NCI-H1092 treated with DMSO at 0.1 percent for 48 hours (cell line): ENCODE measurements at regions not wholly inside any gene's neighbourhood (a gene's known extent, or its start where the extent isn't known, plus 50 kb on each side); places are given as distances from the start of the nearest gene placed in this dataset.
A peak's percentile ranks its signal among the peaks of the same experiment; 100 is the strongest.

Source experiments
- DNase-seq: peaks from one replicate; lab custom pipeline; 2025; lab: John Stamatoyannopoulos, UW

DNA sequence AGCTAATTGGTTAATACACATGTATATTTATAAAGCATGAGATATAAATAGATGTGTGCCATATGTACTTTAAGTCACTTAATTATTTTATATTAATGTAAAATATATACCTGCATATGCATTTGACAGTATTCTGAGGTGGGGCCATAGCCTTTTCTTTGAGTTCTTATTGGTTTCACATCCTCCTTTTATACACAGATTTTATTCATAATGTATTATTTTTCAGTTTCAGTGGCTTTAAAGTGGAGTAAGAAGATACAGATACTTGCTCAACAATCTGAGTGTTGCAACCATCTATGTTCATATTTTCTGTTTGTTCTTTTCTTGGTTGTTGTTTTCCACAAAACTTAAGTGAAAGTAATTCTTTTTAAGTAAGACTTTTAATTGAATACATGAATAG lies 436.5 kb downstream of the RND3 start:
- DNase-seq: no peak

DNA sequence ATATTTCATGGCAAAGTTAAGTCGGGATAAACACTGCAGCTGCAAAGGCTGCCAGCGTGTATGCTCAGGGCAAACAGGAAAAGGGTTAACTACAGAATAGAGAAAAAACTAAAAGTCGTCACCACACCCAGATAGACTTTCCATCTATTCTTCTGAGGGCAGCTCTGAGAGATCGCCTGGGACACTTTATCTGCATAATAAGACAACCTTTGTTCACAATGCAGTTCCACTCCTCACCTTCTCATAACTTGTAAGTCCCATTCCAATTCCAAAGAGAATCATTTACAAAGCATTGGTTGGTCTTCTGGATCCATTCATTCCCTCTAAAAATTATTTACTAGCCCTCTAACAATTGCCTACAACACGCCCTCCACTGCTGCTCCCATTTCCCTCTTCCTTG lies 437.4 kb downstream of the RND3 start:
- DNase-seq: no peak

DNA sequence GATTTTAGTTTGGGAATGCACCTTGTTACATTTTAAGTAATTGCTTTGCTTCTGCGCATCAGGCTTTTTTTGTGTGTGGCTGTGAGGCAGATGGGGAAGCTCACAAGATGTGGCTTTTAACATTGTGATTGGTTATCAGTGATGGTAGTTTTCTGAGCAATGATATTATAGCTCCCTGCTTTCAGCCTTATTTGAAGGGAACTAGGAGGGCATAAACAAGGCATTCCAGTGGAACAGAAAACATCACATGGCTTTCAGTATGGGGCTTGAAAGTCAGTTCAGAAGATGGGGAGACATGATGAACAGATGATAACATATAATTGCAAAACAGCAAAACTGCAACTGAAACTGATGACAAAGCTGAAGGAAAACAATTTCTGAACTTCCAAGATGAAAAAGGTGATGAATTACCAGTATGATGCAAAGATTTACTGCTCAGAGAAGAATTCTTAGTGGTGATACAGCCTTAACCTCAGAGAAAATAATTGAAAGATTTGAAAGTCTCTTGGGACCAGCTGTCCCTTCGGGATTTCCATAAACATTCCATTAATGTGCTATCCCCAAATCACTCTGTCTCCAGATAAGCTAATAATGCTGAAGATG lies 439.7 kb downstream of the RND3 start:
- no peak for DNase-seq

DNA sequence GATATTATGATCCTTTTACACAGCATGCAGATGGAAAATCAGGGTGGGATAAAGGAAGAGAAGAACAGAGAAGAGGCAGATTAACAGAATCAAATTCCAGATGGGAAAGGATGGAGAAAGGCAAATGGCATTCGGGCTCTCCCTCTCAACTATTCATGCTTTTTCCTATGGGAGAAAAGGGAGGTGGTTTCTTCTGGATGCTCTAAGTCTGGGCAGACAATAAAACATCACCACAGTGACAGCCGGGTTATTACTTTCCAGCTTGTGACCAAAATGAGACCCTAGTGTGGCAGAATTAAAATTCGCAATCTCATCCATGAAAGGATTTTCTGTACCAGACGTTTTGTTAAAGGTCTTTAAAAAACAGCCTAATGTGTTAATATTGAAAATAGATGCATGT lies 440.7 kb downstream of the RND3 start:
- no peak for DNase-seq

DNA sequence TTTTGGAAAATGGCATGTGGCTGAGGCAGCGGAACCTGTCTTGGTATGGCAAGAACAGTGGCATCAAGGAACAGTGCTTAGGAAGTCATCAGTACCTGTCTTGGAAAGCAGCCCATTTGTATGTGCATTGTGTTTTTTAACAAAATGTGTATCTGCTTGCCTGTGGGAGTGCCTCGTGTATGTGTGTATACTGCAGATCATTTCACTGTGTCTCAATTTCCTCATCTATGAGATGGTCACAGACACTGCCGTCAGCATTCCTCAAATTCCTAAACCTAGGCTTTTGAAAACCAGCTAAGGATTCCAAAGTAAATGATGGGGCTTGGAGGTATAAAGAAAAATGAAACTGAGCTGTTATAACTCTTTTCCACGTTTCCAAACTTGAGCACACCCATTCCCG lies 441.3 kb downstream of the RND3 start:
- DNase-seq: no peak

DNA sequence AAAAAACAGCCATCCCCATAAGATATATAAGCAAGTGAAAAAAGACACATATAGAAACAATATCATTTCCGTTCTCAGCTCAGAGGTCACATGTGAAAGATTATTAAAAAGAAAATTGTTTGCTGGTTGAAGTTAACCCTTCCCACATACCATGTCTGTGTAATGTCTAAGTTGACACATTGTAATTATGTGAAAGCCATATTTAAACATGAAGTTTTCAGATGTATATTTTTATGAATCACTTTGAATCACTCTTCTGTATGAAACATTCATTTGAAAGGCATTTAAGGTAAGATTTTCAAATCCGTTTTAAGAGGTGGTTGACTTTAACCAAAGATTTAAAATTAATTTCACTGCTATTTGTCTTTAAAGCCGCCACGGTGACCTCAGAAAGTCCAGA lies 441.9 kb downstream of the RND3 start:
- no peak for DNase-seq

DNA sequence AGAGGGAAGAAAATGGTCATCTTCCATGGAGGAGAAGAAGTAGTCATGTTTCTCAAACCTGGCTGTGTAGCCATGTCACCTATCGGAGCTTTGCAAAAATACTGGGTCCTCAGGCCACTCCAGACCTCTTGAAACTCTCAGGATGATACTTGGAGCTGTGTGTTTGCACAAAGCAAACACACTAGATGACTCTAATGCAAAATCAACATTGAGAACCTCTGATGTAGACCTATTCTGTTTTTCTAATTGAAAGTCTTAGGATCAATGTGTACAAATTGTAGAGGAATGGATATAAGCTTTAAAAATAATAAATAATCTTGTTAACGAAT lies 444.3 kb downstream of the RND3 start:
- peak; percentile 18 for DNase-seq

DNA sequence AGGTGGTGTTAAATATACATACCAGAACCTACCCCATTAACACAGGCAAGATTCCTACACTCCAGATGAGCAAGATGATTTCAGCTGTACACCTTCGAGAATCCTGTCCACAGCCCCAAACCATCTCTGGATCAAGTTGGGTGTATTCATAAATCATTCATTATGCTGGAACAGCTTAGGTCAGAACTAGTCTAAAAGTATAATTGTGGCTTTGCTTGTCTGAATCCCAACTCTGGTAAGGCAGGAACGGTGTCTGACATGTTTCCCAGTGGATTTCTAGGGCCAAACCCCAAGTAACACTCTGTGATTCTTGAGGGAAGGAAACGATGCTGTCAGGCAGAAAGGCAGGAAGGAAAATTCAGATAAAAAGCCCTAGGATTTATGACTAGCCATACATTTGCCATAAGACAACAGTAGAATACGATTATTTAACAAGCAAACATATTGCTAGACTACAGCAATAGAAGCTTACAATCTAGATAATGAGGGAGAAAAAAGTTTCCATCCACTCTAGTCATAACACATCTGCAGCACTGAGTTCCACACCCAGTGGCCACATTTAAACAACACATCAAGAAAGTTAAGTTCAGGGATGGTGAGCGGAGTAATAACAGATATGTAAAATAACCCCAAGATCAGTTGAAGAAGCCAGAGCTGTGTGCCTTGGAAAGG lies 444.8 kb downstream of the RND3 start:
- DNase-seq: no peak

DNA sequence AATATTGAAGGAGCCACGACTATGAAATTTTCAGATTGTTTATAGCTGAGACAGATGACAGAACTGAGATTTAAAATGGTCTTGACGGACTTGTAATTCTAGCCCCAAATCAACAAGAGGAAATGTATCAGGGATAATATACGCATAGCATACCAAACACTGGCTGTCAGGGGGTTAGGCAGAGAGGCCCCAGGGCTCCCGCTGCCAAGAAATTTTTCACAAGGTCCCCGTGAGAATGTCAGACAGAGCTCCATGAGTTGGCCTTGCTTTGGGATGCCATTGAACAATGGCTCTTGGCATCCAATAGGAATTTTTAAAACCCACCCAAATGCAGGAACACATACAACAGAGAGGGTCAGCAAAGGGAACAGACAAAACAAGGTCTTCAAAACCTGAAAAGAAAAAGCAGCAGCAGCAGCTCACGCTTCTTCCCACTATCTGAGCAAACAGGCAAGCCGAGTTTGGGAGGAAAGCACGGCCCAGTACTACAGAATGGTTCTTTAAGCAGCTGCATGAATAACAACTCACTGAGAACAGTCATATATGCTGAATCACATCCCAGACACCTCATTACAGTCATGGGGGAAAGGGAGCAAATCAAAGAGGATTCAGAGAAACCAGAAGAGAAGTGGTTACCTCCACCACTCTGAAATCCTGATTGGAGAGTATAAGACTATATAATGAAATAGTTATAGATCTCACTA lies 445.6 kb downstream of the RND3 start:
- DNase-seq: no peak

DNA sequence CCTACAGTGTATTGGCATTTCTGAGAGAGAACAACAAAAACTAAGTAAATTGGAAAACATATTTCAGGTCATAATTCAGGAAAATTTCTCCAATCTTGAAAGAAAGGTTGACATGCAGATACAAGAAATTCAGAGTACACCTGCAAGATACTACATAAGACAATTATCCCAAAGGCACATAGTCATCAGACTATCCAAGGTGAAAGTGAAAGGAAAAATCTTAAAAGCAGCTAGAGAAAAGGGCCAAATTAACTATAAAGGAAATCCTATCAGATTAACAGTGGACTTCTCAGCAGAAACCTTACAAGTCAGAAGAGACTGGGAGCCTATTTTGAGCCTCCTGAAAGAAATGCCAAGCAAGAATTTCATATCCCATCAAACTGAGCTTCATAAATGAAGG lies 449.0 kb upstream of the MMADHC start:
- DNase-seq: no peak

DNA sequence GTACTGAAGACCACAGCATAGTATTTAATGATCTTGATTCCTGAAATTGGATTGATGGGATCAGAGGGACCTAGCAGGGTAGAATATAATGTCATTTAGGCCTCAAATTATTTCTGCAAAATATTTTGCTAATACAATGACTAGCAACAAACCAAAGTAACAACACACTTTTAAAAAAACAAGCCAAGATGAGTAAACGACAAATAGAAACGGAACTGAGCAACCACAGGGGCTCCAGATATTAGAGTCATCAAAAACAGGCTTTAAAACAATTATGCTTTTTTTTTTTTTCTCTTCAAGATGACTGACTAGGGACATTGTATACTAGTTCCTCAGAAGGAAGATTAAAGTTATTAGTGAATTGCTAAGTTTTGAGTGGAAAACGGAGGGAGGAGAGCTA lies 447.1 kb upstream of the MMADHC start:
- DNase-seq: no peak

DNA sequence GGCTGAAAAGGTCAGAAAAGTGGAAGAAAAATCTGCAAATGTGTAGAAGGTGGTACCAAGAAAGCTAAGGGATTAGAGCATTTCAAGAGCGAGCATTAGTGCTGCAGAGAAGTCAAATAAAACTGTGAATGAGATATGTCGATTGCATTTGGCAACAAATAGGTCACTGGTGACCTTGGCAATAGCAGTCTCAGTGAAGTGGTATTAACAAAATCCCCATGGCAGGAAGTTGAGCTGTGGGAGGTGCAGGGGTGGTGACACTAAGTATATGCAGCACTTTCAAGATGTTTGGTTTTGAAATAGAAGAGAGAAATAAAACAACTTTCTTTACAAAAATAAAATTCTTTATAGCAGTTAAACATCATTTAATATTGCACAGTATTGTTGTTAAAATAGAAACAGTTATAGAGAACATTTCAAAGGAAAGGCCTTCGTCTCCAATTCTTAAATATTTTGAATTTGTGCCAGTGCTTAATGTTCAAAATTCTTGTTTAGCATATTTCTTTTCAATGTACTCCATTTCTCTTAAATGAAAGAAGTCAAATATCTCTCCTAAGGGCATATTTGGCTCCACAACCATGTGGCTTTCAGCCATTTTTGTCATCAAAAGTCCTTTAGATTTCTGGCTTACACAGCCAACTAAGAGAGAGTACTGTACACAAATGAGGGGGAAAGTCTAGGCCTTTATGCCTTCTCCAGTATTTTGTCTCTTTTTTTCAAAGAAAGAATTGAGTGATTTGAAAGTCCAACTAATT lies 443.0 kb upstream of the MMADHC start:
- no peak for DNase-seq

DNA sequence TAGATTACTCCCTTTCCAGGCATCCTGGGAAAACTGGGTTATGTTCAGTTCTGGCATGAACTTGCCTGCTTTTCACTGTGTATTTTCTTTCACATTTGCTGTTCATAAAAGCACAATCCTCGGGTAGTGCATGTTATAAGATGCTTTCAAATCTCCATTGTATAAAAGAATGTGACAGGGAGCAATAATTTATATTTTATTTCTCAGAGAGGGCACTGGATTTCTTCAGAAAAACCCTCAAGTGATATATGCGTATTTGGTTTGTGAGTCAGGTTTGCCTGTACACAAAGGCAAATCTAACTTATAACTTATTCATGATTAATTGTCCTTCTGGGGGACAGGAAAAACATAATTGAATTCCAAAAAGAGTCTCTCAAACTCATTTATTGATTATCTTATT lies 440.7 kb upstream of the MMADHC start:
- no peak for DNase-seq

DNA sequence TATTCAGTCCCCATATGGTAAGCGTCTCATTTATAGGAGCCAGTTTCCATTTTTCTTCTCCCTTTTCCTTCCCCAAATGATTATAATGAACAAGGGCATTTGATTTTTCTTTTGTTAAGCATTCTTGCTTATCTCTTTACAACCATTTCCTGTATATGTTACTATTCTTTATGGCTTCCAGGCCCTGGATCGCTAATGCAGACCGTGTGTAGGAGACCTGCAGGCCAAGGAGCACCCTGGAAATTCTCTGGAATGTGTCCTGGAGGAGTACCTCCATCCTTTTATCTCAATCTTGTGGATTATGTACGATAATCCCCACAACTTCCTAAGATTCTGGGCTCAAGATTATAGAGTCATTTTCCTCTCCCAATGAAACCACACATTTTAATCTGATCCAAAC lies 439.6 kb upstream of the MMADHC start:
- DNase-seq: no peak

DNA sequence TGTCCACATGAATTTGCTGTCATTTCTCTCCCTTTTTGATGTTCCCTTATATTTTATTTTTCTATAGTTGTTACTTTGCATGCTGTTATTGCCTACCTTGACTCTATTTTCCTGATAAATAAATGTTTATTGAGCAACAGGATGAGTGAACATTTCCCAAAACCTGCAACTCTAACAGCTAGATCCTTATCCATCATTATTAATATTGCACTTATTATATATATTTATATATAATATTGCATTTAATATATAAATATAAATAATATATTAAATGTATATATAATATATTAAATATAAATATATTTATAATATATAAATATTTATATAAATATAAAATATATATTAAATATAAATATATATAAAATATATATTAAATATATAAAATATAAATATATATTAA lies 436.1 kb upstream of the MMADHC start:
- no peak for DNase-seq

DNA sequence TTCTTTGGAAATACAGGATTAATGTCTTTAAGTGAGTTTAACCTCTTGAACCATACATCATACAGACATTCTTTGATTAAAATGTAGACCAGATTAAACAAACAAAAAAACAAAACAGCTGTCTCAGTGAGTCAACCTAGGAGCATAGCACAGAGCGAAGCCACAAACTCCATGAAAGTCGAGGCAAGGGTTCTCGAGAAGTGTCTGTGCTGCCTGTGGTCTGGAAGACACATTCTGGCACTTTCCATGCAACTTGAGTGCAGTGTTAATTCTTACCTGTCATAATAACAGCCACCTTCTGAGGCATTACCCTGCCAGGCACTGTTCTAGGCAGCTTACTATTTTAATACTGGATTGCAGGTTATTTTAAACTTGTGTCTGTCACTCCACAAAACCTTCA lies 435.5 kb upstream of the MMADHC start:
- DNase-seq: no peak

DNA sequence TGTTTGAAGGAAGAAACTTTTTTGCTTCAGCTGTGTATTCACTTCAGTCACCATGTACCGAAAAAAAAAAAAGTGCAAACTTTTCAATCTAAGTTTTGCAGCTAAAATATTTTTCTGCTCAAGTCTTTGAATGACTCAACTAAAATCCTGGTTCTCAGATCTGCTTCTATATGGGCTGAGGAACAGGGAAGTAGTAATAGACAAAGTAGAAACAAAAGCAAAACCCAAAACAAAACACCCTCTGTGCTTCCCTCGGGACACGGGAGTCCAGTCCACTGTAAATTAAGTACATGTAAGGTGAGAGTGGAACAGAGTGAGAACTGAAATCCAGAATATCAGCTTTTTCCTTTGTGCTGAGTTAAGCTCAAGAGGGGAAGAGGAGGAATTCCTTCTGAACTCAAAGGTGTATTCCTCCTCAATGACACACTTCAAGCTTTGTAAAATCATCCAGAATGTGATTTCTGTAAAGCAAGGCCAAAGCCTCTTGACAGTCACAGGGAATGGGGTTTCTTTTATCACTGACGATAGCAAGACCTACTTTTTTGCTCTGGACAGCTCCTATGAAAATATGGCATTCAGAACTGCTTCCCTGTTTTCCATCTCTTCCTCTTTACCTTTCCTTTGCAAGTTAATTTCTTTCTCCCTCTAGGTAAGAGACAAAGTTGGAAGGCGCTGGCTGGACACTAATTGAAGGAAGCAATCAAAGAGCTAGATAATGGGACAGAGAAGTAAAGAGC lies 433.5 kb upstream of the MMADHC start:
- no peak for DNase-seq

DNA sequence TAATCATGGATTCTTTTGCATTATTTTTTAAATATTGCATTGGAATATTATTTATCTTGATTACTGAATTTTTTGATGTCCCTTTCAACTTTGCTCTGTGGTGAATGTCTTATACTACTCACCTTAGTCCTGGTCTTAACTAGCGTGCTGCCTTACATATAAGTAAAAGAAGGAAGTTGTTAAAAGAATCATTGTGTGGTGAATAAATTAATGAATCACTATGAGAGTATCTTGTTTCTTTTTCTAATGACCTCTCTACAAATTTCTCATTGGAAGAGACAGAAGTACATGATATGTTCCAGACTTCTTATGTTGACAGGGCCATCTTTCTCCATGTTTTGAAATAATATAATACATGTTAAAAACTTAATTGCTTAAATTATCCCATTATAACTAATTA lies 432.6 kb upstream of the MMADHC start:
- DNase-seq: no peak

DNA sequence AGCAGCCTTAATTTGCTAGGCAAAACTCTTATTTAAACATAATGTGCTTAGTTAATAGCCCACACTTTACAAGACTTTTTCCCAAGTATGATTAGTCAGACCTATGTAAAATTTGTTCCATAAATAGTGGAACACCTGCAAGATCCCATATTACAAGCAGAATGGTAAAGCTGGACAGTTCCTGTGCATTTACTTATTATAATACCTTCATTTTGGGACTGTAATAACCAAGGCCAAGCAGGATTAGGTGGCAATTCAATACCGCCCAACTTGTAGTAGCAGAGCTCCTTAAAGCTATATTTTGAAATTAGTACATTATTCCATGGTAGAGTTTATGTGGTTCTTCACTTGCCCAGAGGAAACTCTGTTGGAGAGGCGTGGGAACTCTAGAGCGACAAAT lies 431.5 kb upstream of the MMADHC start:
- DNase-seq: no peak

DNA sequence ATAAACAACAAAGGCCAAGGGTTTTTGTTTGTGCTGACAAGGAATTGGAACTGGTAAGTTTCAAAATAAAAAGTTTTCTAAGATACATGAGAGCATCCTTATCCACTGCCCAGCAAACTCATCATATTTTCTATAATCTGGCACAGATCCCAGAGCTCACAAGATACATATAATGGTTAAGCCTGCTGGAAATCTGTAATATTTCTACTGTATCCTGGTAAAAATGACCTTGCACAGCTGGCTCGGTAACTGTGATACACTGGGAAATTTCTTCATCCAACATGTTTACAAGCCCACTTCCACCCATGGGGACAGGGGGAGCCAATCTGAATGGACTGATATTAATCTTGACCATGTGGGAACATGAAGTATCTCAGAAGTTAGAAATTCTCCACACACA lies 425.4 kb upstream of the MMADHC start:
- DNase-seq: no peak

DNA sequence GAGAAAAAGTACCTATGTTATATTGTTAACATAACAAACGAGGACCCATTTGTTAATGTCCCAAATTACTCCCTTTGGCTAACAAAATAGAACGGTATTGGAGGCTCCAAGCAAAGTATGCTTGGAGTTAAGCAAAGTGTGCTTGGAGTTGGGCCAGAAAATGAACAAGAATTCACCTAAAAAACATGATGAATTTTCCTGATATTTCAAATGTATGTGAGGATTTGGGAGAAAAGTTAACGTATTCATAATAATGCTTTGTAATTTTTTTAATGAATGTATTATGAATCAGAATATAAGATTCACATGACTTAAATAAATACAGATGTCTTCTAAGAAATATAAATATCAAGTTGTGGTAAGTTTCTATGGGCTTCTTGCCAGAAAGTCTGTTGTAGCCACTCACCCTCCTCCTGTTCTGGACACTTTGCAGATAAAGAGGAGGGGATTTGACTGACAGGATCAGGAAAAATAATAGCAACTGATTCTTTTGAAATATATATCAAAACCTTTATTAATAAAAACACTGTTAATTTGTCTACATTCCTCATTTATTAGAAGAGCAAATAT lies 423.7 kb upstream of the MMADHC start:
- DNase-seq: no peak

DNA sequence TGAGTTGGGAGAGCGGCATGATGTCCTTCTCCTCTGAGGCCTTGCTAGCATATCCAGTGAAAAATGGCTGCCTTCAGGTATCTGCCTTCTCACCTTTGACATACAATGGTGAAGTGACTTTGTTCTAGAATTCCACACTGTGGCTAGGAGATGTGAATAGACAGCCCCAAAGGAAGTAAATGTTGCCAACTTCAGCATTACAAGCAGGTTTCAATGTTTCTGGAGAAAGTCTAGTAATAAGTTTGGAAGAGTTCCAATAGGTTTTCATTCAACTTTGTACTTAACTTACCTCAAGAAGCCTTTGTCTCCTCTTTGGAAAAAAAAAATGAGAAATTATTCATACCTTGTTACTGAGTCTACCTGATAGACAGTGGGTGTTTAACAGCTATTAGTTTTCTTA lies 421.3 kb upstream of the MMADHC start:
- no peak for DNase-seq
